A549 (cell line): ENCODE measurements at regions not wholly inside any gene's neighbourhood (a gene's known extent, or its start where the extent isn't known, plus 50 kb on each side); places are given as distances from the start of the nearest gene placed in this dataset.

ENCODE experiments used
- ATAC-seq, 2 experiments: fragments of 200-7000 bp in 1 of 2; fragments of >200 bp in 1 of 2; cut with Nextera tagmentation in 1 of 2; cut with Tn5 transposase in 1 of 2; 3 replicates each; pipeline versions ENCODE4 v1.8.0 to v1.9.1; 2018 to 2020; ENCODE audit warnings: mild to moderate bottlenecking in 1 of 2, moderate library complexity in 1 of 2
- CTCF ChIA-PET: fragments of 300-600 bp; sonication (Branson Sonifier 250); formaldehyde crosslinking; extraction: SDS; loops from one replicate; lab custom pipeline; 2021; ENCODE audit warnings: antibody characterized with exemption, inconsistent platforms; lab: Yijun Ruan, JAX
- POLR2A ChIA-PET: fragments of 350-600 bp; formaldehyde crosslinking; extraction: SDS; loops from one replicate; lab custom pipeline; 2021; ENCODE audit warnings: antibody characterized with exemption, inconsistent platforms; lab: Yijun Ruan, JAX
- DNase-seq, 2 experiments: peaks; one replicate each; pipeline versions ENCODE4 v3.0.0 to v3.0.0-alpha.2; 2011 to 2016; ENCODE audit warnings: low read depth in 1 of 2, low spot score in 1 of 2
- FAIRE-seq: peaks from 2 replicates; lab custom pipeline; 2011; peaks lifted over from hg19 to GRCh38; lab: Jason Lieb, UNC
- H3K27ac ChIP-seq, 2 experiments: fragments of >200 bp; sonication (Bioruptor Twin); formaldehyde crosslinking; 3 replicates each; pipeline ENCODE4 v1.5.1; 2016 to 2017
- H3K4me1 ChIP-seq: fragments of >200 bp; sonication (Bioruptor Twin); formaldehyde crosslinking; 3 replicates; pipeline ENCODE4 v1.6.1; 2016
- H3K4me2 ChIP-seq: fragments of >200 bp; sonication (Bioruptor Twin); formaldehyde crosslinking; 3 replicates; pipeline ENCODE4 v1.6.1; 2016
- H3K4me3 ChIP-seq: fragments of >200 bp; sonication (Bioruptor Twin); formaldehyde crosslinking; 3 replicates; pipeline ENCODE4 v1.5.1; 2016
- H3K9me3 ChIP-seq: fragments of >200 bp; sonication (Bioruptor Twin); formaldehyde crosslinking; 3 replicates; pipeline ENCODE4 v1.6.1; 2016
- BHLHE40 ChIP-seq: IDR thresholded peaks from 2 replicates; pipeline ENCODE4 v1.6.1; 2012; ENCODE audit warnings: low read depth, low read length, inconsistent platforms
- CBX2 ChIP-seq: fragments of 200-600 bp; sonication (generic); IDR thresholded peaks from 2 replicates; pipeline ENCODE4 v1.6.1; 2016; ENCODE audit warnings: low read depth, mild to moderate bottlenecking, borderline replicate concordance
- CHD2 ChIP-seq: fragments of 150-350 bp; IDR thresholded peaks from 2 replicates; pipeline ENCODE4 v1.6.1; 2014; ENCODE audit warnings: low read length; ENCODE audit not compliant: partially characterized antibody
- EHF ChIP-seq: fragments of 250-450 bp; sonication (Bioruptor Pico); IDR thresholded peaks from 2 replicates; pipeline ENCODE4 v1.5.0; 2020; ENCODE audit warnings: mild to moderate bottlenecking
- EHMT2 ChIP-seq: fragments of 200-600 bp; sonication (generic); IDR thresholded peaks from 2 replicates; pipeline ENCODE4 v1.6.1; 2016; ENCODE audit warnings: antibody characterized with exemption, low read depth, mild to moderate bottlenecking, moderate library complexity
- FOXS1 ChIP-seq: fragments of 250-450 bp; sonication (Bioruptor Pico); IDR thresholded peaks from 2 replicates; pipeline ENCODE4 v1.5.0; 2020; ENCODE audit warnings: mild to moderate bottlenecking, moderate library complexity
- HEYL ChIP-seq: fragments of 250-450 bp; sonication (Bioruptor Pico); IDR thresholded peaks from 2 replicates; pipeline ENCODE4 v1.8.0; 2021; ENCODE audit warnings: mild to moderate bottlenecking, moderate library complexity
- HOXA7 ChIP-seq: fragments of 250-450 bp; sonication (Bioruptor Pico); IDR thresholded peaks from 2 replicates; pipeline ENCODE4 v1.5.0; 2020; ENCODE audit warnings: mild to moderate bottlenecking, moderate library complexity
- HOXB13 ChIP-seq: fragments of 250-450 bp; sonication (Bioruptor Pico); IDR thresholded peaks from 2 replicates; pipeline ENCODE4 v1.5.0; 2020; ENCODE audit warnings: low read depth, mild to moderate bottlenecking, moderate library complexity
- HOXB5 ChIP-seq: fragments of 250-450 bp; sonication (Bioruptor Pico); IDR thresholded peaks from 2 replicates; pipeline ENCODE4 v1.5.0; 2020; ENCODE audit warnings: mild to moderate bottlenecking, moderate library complexity
- JUN ChIP-seq, 2 experiments: fragments of >200 bp; sonication (Bioruptor Twin); formaldehyde crosslinking; IDR thresholded peaks; 2 replicates in 1 of 2; 3 replicates in 1 of 2; pipeline ENCODE4 v1.6.1; 2016 to 2017
- KDM5A ChIP-seq: fragments of 200-600 bp; sonication (generic); IDR thresholded peaks from 2 replicates; pipeline ENCODE4 v1.6.1; 2016; ENCODE audit warnings: antibody characterized with exemption, mild to moderate bottlenecking
- MAZ ChIP-seq: fragments of 150-350 bp; IDR thresholded peaks from 2 replicates; pipeline ENCODE4 v1.6.1; 2014; ENCODE audit warnings: antibody characterized with exemption, low read depth, low read length, borderline replicate concordance
- MYC ChIP-seq: IDR thresholded peaks from 2 replicates; pipeline ENCODE4 v1.6.1; 2012; ENCODE audit warnings: mild to moderate bottlenecking, inconsistent platforms, low read length, improper control_type of control experiment, borderline replicate concordance
- NR3C1 ChIP-seq: fragments of >200 bp; sonication (Bioruptor Twin); formaldehyde crosslinking; IDR thresholded peaks from 3 replicates; pipeline ENCODE4 v1.6.1; 2017
- POLR2A ChIP-seq: IDR thresholded peaks from 2 replicates; pipeline ENCODE4 v1.6.1; 2012; ENCODE audit warnings: mild to moderate bottlenecking, low read length
- POLR2AphosphoS2 ChIP-seq: conservative IDR thresholded peaks from 2 replicates; pipeline ENCODE4 v1.6.1; 2012; ENCODE audit warnings: low read length, improper control_type of control experiment, inconsistent platforms
- RARB ChIP-seq: fragments of 250-450 bp; sonication (Bioruptor Pico); IDR thresholded peaks from 2 replicates; pipeline ENCODE4 v1.8.0; 2021; ENCODE audit warnings: mild to moderate bottlenecking, moderate library complexity
- RCOR1 ChIP-seq: fragments of 150-350 bp; IDR thresholded peaks from 2 replicates; pipeline ENCODE4 v1.6.1; 2014; ENCODE audit warnings: antibody characterized with exemption, low read length, low read depth
- RNF2 ChIP-seq: fragments of 200-600 bp; sonication (generic); IDR thresholded peaks from 2 replicates; pipeline ENCODE4 v1.6.1; 2016; ENCODE audit warnings: low read depth, mild to moderate bottlenecking, antibody characterized with exemption, moderate library complexity, borderline replicate concordance
- TP53 ChIP-seq: fragments of 250-450 bp; sonication (Bioruptor Pico); IDR thresholded peaks from 2 replicates; pipeline ENCODE4 v1.5.0; 2021; ENCODE audit warnings: mild to moderate bottlenecking, moderate library complexity
- ZC3H11A ChIP-seq: fragments of 450-650 bp; IDR thresholded peaks from 2 replicates; pipeline ENCODE4 v1.6.1; 2014; ENCODE audit warnings: antibody characterized with exemption, mild to moderate bottlenecking
- WGBS: methylation state at CpG from one replicate; pipeline ENCODE4 v1.1.6; 2017; ENCODE audit errors: missing lambda C conversion rate; 5-methylcytosine and 5-hydroxymethylcytosine counted together
- TF ChIP-seq, protein P1 (sequence below): fragments of 250-450 bp; sonication (Bioruptor Pico); IDR thresholded peaks from 2 replicates; pipeline ENCODE4 v1.5.0; 2021; ENCODE audit warnings: mild to moderate bottlenecking, moderate library complexity, borderline replicate concordance
- TF ChIP-seq, protein P2 (sequence below): fragments of 200-600 bp; sonication (generic); IDR thresholded peaks from 2 replicates; pipeline ENCODE4 v1.6.1; 2016; ENCODE audit warnings: antibody characterized with exemption, mild to moderate bottlenecking, moderate library complexity
- TF ChIP-seq, protein P3 (sequence below): fragments of 250-450 bp; sonication (Bioruptor Pico); IDR thresholded peaks from 2 replicates; pipeline ENCODE4 v1.5.0; 2020; ENCODE audit warnings: low read depth, mild to moderate bottlenecking, moderate library complexity

- TF ChIP-seq RARB (CRISPR knock-in tag): no peak
- no peak for TF ChIP-seq MYC
- TF ChIP-seq TP53 (CRISPR knock-in tag): no peak
- TF ChIP-seq HOXB13 (CRISPR knock-in tag): no peak
These were observed 342.7 kb upstream of the KLF6 start (continued) for GRCh38 chr10:4127518-4128315.

DNA sequence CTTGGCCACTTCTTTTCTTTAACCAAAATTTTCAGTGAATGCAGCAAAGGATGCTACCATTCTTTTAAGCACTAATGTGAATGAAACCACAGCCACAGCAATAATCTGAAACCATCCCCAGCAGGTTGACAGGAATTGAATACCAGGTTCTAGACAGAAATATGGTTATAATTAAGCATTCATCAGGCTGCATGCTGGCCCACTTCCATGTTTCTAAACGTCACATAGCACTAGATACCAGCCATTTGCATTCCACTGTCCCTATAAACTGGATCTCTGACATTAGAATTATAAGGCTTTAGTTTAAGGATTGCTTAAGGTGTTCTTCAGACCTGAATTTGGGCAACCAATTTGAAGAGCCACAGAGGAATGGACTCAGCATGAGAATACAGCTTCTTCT is 340.8 kb upstream of the KLF6 start:
- Histone ChIP-seq H3K4me3 (no peak overlapping the region), H3K27ac (no peak overlapping the region), H3K9me3 (peaks cover 11% of the 10 kb centered on the region; the same call in 2 of the 3 replicates), H3K4me2 (no peak overlapping the region), H3K4me1 (no peaks in the 10 kb centered on the region)
- ChIA-PET POLR2A (no interaction called here), CTCF (no interaction called here)
- WGBS: 56% methylated on average over 1 of the region's 1 CpG
- no peak for TF ChIP-seq CHD2
- TF ChIP-seq HOXB5 (CRISPR knock-in tag): no peak
- TF ChIP-seq MAZ: no peak
- no peak for TF ChIP-seq HOXB13 (CRISPR knock-in tag)
- no peak for TF ChIP-seq BHLHE40
- no peak for TF ChIP-seq MYC
- no peak for TF ChIP-seq HEYL (CRISPR knock-in tag)
- TF ChIP-seq RNF2: no peak
- TF ChIP-seq POLR2AphosphoS2: no peak
- no peak for TF ChIP-seq NR3C1
- TF ChIP-seq EHMT2: no peak
- no peak for TF ChIP-seq KDM5A
- DNase-seq (no peak), ATAC-seq (no peak), FAIRE-seq (no peak)

DNA sequence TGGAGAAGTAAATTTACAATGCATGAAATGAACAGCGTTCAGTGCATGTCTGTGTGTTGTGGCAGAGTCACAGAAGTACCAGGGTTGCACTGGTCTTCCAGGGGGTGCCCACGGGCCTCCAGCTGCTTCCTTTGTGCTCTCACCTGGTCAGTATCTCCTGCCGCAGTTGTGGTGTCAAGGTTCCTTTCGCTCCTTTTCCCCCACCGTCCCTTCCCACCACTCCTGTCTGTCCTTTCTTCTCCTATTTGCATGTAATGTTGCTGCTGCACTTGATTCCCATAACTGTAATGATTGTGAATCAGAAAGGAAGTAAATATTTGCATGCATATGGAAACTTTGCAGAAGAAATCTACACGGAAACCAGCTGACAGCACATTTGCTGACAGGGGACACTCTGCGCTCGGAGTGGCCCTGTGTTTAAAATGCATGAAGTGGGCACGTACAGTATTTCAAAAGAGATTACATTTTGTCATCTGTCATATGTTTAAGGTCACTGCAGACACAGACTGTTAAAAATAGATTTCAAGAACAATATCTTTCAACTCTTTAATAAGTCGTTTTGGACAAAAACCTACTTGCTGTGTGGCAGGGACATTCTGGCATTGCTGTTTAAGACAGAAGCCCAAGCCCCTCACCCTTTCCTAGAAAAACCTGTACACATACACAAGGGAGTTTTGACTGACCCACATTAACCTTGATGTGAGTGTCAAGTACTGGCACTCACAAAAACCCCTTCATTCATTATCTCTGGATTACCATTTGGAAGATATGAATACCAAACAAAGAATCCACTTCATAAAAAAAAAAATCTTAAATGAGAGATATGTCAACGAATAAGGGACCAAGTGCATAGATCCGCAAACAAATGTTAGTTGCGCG is 336.7 kb upstream of the KLF6 start:
- ChIA-PET POLR2A (no interaction called here), CTCF (no interaction called here)
- Histone ChIP-seq H3K27ac (no peak overlapping the region), H3K4me3 (no peak overlapping the region), H3K4me2 (no peak overlapping the region), H3K4me1 (no peaks in the 10 kb centered on the region), H3K9me3 (peaks cover 9% of the 10 kb centered on the region; the same call in 2 of the 3 replicates)
- DNase-seq: no peak
- ATAC-seq: no peak
- FAIRE-seq: no peak
- 67% methylated on average over 14 of the region's 14 CpGs for WGBS
- no peak for TF ChIP-seq HEYL (CRISPR knock-in tag)
- TF ChIP-seq EHMT2: no peak
- TF ChIP-seq, protein P1, sequence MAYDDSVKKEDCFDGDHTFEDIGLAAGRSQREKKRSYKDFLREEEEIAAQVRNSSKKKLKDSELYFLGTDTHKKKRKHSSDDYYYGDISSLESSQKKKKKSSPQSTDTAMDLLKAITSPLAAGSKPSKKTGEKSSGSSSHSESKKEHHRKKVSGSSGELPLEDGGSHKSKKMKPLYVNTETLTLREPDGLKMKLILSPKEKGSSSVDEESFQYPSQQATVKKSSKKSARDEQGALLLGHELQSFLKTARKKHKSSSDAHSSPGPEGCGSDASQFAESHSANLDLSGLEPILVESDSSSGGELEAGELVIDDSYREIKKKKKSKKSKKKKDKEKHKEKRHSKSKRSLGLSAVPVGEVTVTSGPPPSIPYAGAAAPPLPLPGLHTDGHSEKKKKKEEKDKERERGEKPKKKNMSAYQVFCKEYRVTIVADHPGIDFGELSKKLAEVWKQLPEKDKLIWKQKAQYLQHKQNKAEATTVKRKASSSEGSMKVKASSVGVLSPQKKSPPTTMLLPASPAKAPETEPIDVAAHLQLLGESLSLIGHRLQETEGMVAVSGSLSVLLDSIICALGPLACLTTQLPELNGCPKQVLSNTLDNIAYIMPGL (CRISPR knock-in tag): no peak
- no peak for TF ChIP-seq HOXA7
- TF ChIP-seq FOXS1 (CRISPR knock-in tag): no peak
- no peak for TF ChIP-seq POLR2A
- no peak for TF ChIP-seq CBX2
- TF ChIP-seq JUN (IDR thresholded peaks at IDR 0.05): no peak
- no peak for TF ChIP-seq MAZ
- TF ChIP-seq, protein P2, sequence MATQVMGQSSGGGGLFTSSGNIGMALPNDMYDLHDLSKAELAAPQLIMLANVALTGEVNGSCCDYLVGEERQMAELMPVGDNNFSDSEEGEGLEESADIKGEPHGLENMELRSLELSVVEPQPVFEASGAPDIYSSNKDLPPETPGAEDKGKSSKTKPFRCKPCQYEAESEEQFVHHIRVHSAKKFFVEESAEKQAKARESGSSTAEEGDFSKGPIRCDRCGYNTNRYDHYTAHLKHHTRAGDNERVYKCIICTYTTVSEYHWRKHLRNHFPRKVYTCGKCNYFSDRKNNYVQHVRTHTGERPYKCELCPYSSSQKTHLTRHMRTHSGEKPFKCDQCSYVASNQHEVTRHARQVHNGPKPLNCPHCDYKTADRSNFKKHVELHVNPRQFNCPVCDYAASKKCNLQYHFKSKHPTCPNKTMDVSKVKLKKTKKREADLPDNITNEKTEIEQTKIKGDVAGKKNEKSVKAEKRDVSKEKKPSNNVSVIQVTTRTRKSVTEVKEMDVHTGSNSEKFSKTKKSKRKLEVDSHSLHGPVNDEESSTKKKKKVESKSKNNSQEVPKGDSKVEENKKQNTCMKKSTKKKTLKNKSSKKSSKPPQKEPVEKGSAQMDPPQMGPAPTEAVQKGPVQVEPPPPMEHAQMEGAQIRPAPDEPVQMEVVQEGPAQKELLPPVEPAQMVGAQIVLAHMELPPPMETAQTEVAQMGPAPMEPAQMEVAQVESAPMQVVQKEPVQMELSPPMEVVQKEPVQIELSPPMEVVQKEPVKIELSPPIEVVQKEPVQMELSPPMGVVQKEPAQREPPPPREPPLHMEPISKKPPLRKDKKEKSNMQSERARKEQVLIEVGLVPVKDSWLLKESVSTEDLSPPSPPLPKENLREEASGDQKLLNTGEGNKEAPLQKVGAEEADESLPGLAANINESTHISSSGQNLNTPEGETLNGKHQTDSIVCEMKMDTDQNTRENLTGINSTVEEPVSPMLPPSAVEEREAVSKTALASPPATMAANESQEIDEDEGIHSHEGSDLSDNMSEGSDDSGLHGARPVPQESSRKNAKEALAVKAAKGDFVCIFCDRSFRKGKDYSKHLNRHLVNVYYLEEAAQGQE: no peak
- no peak for TF ChIP-seq EHF (CRISPR knock-in tag)
- no peak for TF ChIP-seq TP53 (CRISPR knock-in tag)
- no peak for TF ChIP-seq MYC
- TF ChIP-seq, protein P3, sequence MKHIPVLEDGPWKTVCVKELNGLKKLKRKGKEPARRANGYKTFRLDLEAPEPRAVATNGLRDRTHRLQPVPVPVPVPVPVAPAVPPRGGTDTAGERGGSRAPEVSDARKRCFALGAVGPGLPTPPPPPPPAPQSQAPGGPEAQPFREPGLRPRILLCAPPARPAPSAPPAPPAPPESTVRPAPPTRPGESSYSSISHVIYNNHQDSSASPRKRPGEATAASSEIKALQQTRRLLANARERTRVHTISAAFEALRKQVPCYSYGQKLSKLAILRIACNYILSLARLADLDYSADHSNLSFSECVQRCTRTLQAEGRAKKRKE: no peak
- TF ChIP-seq RCOR1: no peak
- no peak for TF ChIP-seq ZC3H11A
